Ramos (cell line): ENCODE measurements at regions not wholly inside any gene's neighbourhood (a gene's known extent, or its start where the extent isn't known, plus 50 kb on each side); places are given as distances from the start of the nearest gene placed in this dataset.

Experiments used
- in situ Hi-C: fragments of 300-500 bp; cut with MboI; formaldehyde crosslinking; loops from one replicate; pipeline ENCODE4 v1.14.3; 2022; ENCODE audit warnings: low sequenced_read_pairs; ENCODE audit not compliant: unreplicated experiment

DNA sequence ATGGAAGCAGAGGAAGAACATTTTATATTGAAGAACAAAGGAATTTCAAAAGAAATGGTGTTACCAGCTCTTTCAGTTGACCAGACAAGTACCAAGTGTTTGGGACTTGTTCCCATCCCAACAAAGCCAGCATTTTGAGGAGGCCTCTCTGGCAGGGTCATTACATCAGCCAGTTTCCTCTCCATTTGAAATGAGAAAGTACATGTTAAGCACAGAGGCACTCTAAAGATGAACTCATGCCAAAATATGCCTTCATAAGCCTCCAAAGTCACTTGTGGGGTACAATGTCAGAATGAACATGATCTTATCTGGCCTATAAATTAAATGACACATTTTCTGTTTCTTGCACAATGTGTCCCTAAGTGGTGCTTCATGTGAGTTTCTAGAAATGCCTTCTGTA, 223.9 kb downstream of the PRL start:
- in situ Hi-C loops: no loop called here

DNA sequence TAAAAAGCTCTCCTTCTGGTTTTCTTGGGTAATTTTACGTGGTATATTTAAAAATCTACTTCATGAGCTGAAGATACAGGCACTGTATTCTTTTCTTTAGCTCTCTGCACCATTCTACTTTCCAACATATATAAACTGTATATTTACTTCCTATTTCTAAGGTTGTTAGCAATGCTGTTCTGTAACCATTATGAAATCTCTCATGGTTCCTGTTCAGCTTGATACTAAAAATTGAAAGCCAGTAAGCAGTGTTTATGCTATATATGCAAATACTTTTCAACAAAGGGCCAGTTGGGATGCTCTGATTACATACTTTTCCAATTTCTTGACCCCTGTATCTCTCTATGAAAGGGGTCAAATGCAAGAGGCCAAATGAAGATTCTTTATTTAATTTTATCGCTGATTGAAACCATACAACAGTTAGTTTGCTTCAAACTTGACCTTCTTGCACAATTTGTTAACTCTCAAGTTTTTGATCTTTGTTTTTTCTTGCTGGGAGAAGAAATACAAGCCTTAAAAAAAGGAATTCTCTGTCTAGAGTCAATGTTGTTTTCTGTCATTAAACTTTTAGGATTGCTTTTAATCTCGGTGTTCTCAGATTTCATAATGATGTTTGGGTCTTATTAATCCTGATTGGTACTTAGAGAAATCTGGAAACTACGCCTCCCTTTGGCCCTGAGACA, 223.2 kb downstream of the PRL start:
- in situ Hi-C loops: no loop called here

DNA sequence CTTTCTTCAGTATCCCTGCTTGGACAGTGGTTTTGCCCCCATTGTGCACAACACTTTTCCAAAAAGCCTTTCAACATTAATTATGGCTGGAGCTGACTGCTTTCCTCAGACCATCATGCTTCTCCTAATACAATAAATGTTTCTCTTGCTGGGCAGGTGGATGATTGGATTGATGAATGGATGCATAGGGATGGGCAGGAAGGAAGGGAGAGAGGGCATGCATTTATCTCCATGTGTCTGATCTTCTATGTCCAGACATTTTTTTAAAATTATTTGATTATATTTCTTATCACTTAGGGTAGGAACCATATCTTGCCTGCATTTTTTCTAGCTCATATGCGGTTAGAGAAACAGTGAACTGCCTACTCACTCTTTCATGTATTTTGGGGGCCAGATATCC, 218.5 kb downstream of the PRL start:
- in situ Hi-C loops: no loop called here

- in situ Hi-C loops: no loop called here
Measured at GRCh38 chr6:22078802-22079545, 217.9 kb downstream of the PRL start.

- in situ Hi-C loops: no loop called here
Measured at GRCh38 chr6:22079783-22080182, 217.1 kb downstream of the PRL start.

- in situ Hi-C loops: no loop called here
Measured at GRCh38 chr6:22081709-22082108, 215.1 kb downstream of the PRL start.

DNA sequence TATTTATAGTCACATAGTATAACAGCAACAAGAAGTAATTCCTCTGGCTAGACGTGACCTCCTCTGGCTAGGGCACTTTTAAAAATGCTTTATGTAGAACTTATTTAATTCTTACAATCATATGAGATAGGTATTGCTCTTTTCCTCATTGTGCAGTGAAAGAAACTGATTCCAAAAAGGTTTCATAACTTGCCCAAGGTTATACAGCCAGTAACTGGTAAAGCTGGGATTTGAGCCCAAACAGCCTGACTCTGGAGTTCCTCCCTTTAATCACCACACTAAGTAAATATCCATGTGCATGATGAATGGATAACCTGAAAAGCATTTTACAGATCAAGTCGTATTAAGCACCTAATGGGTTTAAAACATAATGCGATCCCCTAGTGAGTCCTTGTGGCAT, 214.6 kb downstream of the PRL start:
- in situ Hi-C loops: no loop called here

DNA sequence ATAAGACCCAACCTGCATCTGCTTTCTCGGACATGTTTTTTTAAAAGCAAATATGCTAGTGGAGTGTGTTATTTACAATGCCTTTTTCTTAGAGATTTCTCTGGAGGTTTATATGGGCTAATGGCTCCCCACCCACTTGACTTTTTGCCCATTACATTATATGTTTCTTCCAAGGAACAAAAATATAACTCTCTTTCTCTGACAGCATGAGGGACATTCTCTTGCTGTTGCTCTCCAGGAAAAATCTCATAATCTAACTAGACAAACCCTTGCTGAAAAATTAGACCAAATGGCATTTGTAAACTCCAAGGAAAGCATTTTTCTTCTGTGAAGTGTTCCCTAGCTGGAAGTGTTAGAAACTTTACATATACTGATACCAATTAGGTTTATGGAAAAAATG, 213.7 kb downstream of the PRL start:
- in situ Hi-C loops: no loop called here

DNA sequence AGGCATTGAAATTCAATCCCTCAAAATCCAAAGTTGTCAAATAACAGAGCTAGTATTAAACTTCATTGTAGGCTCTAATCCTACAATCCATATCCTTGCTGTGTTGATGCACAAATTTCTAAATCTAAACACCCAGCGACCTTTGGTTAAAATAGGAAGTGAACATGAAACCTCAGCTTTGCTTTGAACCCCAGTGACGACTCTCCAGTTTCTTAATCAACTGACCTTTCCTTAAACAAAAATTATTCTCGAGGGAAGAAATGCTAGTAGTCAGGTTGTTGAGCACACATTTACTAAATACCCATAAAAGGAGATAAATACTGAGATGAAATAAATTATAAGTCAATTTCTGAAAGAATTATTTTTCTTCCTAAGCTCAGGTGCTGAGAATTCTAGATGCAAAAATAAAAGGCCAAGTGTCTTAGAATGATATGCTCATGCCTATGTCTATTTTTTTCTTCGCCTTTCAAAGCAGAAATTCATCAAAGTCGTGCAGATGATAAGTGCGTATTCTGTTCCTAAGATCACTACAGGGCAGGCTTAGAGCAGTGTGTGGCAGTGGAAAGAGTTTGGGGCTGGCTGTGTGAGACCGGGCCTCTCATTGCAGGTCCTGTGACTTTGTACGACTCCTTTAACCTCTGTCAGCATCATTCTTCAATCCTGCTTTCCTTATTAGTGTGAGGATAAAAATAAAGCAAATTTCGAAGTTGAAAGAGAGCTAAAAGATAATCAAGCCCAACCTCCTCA, 208.7 kb downstream of the PRL start:
- in situ Hi-C loops: no loop called here

GRCh38 chr6:22091424-22091948, 205.3 kb downstream of the PRL start:
- in situ Hi-C loops: no loop called here

- in situ Hi-C loops: no loop called here
Measured at GRCh38 chr6:22095836-22096235, 201.0 kb downstream of the PRL start.

DNA sequence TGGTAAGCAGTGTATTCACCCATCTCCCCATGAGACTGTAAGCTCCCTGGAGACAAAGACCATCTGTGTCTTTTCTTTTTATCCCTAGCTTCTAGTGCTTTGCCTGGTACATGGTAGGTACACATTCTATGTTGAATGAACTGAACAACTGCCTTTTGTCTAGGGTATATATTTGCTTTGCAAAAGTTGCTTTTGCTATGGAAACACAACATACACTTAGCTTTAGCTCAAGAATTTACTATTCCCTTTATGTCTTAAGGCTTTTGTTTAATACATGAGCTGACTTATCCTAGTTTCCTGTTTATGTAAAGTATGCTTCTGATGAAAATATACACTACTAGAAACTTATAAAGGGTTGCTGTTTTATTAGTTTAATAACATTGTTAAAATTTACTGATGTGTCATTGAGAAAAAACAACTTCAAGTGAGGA, 198.2 kb downstream of the PRL start:
- in situ Hi-C loops: no loop called here

DNA sequence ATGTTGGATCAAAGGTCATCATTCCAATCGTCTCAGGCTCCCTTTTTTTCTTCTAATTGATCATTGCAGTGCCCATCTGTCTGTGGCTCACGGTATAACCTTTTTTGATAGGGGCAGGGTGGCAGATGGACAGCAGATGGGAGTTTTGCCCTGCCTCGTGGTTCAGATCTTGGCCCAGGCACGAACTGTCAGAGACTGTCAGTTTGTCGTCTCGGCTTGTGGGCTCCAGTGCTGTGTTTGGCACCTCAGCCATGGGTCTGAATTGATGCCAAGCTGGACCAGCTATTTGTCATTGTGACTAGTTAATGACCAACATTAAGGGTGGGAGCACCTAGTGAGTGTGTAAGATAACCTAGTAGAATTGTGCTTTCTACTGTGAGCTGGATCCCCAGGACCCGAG, 197.6 kb downstream of the PRL start:
- in situ Hi-C loops: no loop called here

- in situ Hi-C loops: no loop called here
Measured at GRCh38 chr6:22099923-22100322, 196.9 kb downstream of the PRL start.

DNA sequence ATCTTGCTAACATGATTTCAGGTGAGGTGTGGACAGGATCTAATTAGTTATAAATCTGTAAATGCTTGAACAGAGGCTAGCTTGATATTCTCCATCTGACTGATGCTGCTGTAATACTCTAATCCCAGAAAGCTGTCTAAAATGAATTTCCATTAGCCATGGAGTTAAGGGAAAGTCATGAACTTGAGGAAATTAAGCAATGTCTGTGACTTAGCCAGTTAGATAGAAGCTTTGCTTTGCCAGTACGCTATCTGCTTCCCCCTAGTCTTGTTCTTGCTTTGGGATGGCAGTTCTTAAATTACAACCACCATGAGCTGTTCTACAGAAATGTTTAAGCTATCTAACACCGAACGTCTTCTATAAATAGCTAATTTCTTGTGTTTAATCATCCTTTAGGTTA, 195.7 kb downstream of the PRL start:
- in situ Hi-C loops: no loop called here

DNA sequence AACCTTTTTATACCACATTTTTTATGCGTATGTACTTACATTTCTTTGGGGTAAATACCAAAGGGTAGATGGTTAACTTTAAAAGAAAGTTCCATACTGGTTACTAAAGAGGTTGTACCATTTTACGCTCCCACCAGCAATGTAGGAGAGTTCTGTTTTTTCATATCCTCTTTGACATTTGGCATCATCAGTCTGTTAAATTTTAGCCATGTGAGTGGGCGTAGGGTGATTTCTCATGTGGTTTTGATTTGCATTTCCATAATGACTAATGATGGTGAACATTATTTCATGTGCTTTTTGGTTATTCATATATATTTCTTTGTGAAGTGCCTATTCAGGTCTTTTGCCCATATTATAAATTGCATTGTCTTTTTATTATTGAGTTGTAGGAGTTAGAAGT, 194.2 kb downstream of the PRL start:
- in situ Hi-C loops: no loop called here

- in situ Hi-C loops: no loop called here
Measured at GRCh38 chr6:22106451-22106850, 190.4 kb downstream of the PRL start.

DNA sequence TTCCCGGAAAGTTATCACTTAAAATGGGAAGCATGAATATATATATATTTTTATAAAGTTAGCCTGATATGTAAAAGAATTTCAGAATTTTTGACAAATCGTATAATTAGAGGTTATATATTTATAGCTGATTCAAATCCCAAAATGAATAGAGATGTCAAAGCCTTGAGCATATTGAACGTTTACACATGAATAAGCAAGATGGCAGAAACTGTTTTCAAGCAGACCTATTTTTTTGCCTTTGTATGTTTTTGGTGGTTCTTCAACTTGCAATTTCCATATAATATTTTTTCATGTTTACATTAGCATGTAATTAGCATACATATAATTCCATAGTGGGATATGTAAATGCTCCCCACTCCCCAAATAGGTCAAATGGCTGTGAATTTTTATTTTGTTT, 189.9 kb downstream of the PRL start:
- in situ Hi-C loops: no loop called here

GRCh38 chr6:22108199-22108598, 188.6 kb downstream of the PRL start:
- in situ Hi-C loops: no loop called here

DNA sequence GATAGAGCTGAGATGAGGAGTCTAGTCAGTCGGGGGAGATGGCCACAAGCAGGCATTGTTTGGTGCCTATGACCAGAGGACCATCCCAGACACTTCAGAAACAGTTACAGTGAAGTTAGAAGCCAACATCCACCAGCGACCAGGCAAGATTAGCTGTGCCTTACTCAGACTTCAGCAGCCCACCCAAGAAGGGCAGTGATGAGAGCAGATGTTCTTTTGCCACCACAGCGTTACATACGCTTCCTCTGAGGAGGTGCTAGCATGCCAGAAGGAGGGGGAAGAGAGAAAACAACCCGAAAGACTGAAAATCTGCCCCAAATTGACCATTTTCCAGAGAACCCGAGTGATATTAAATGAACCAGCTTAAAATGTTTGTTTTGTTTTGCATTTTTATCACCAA, 186.8 kb downstream of the PRL start:
- in situ Hi-C loops: no loop called here

GRCh38 chr6:22112461-22112860, 184.4 kb downstream of the PRL start:
- in situ Hi-C loops: no loop called here
